Mesothelial cell of epicardium (in vitro differentiated cells): ENCODE measurements at regions not wholly inside any gene's neighbourhood (a gene's known extent, or its start where the extent isn't known, plus 50 kb on each side); places are given as distances from the start of the nearest gene placed in this dataset.

Source experiments
- DNase-seq, 2 experiments: peaks; one replicate each; pipeline ENCODE4 v3.0.0; 2021; ENCODE audit warnings: low spot score in 2 of 2; ENCODE audit not compliant: unreplicated experiment in 2 of 2
- H3K27ac Mint-ChIP-seq: 2 replicates; pipeline ENCODE4 v1.8.0; 2021; ENCODE audit warnings: mixed read lengths
- H3K27me3 Mint-ChIP-seq: 2 replicates; pipeline ENCODE4 v1.8.0; 2021; ENCODE audit warnings: low read depth, mixed read lengths
- H3K36me3 Mint-ChIP-seq: 2 replicates; pipeline ENCODE4 v1.8.0; 2021; ENCODE audit warnings: mixed read lengths
- H3K4me1 Mint-ChIP-seq: 2 replicates; pipeline ENCODE4 v1.8.0; 2021; ENCODE audit warnings: mixed read lengths
- H3K4me3 Mint-ChIP-seq: 2 replicates; pipeline ENCODE4 v1.8.0; 2021; ENCODE audit warnings: mild to moderate bottlenecking, moderate library complexity, mixed read lengths
- H3K9me3 Mint-ChIP-seq: 2 replicates; pipeline ENCODE4 v1.8.0; 2021; ENCODE audit warnings: mixed read lengths
- TF ChIP-seq, protein P1 (sequence below): fragments of 200-600 bp; sonication (generic); IDR thresholded peaks from one replicate; pipeline ENCODE4 v1.5.0; 2021; ENCODE audit warnings: antibody characterized with exemption; ENCODE audit not compliant: unreplicated experiment

DNA sequence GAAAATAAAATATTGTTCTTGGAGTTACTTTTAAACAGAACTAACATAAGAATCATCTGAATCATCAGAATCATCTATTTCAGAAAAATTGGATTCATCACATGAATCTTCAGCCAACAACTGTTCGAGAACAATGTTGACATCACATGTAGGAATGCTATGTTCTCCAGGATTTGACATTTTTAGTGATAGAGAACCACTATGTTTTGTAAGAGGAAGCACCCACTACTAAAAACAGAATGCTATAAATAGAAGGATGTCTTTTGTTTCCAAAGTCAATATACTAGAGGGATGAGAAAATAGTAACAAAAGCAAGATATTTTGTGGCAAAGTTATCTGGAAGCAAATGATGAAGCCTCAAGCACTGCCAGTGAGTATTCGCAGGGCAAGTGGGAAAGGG, 263.4 kb upstream of the DDI1 start:
- H3K4me3 Mint-ChIP-seq, result no peak overlapping the region
- TF ChIP-seq, protein P1, sequence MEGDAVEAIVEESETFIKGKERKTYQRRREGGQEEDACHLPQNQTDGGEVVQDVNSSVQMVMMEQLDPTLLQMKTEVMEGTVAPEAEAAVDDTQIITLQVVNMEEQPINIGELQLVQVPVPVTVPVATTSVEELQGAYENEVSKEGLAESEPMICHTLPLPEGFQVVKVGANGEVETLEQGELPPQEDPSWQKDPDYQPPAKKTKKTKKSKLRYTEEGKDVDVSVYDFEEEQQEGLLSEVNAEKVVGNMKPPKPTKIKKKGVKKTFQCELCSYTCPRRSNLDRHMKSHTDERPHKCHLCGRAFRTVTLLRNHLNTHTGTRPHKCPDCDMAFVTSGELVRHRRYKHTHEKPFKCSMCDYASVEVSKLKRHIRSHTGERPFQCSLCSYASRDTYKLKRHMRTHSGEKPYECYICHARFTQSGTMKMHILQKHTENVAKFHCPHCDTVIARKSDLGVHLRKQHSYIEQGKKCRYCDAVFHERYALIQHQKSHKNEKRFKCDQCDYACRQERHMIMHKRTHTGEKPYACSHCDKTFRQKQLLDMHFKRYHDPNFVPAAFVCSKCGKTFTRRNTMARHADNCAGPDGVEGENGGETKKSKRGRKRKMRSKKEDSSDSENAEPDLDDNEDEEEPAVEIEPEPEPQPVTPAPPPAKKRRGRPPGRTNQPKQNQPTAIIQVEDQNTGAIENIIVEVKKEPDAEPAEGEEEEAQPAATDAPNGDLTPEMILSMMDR, result no peak
- no peak overlapping the region for H3K27ac Mint-ChIP-seq
- DNase-seq, result no peak
- no peaks in the 10 kb centered on the region for H3K36me3 Mint-ChIP-seq
- peaks cover 3% of the 10 kb centered on the region for H3K9me3 Mint-ChIP-seq
- H3K4me1 Mint-ChIP-seq, result peaks cover 10% of the 10 kb centered on the region
- no peaks in the 10 kb centered on the region for H3K27me3 Mint-ChIP-seq

DNA sequence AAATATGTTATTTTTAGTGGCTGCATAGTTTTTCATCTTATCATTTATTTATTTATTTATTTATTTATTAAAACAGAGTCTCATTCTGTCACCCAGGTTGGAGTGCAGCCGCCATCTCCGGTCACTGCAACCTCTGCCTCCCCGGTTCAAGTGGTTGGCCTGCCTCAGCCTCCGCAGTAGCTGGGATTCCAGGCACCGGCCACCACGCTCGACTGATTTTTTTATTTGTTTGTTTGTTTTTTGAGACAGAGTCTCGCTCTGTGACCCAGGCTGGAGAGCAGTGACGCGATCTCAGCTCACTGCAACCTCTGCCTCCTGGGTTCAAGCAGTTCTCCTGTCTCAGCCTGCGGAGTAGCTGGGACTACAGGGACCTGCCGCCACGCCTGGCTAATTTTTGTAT, 262.9 kb upstream of the DDI1 start:
- DNase-seq, result no peak
- peaks cover 3% of the 10 kb centered on the region for H3K9me3 Mint-ChIP-seq
- TF ChIP-seq, protein P1, result no peak
- peaks cover 10% of the 10 kb centered on the region for H3K4me1 Mint-ChIP-seq
- no peaks in the 10 kb centered on the region for H3K27me3 Mint-ChIP-seq
- no peak overlapping the region for H3K4me3 Mint-ChIP-seq
- H3K27ac Mint-ChIP-seq, result no peak overlapping the region
- no peaks in the 10 kb centered on the region for H3K36me3 Mint-ChIP-seq

GRCh38 chr11:103779054-103779453, 257.4 kb upstream of the DDI1 start:
- Mint-ChIP-seq H3K27me3 (no peaks in the 10 kb centered on the region), H3K9me3 (peaks cover 13% of the 10 kb centered on the region), H3K36me3 (no peaks in the 10 kb centered on the region), H3K4me1 (peaks cover 20% of the 10 kb centered on the region), H3K27ac (no peak overlapping the region), H3K4me3 (no peak overlapping the region)
- DNase-seq, result no peak
- TF ChIP-seq, protein P1, result no peak

DNA sequence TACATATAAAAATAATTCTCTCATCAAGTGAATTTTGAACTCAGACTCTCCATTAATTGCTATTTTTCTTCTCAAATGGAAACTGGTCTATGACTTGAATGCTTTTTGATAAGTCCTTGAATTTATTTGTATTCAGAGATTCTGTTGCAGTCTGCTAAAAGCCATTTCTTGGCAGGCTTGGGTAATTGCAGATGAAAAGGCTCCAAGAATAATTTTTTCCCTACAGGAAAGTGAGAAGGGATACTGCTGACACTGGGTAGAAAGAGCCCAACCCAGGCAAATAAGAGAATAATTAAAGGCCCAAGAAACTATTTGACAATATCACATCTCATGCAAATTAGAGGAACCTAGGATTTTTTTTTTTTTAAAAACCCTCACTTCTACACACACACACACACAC, 246.5 kb upstream of the DDI1 start:
- peaks cover 9% of the 10 kb centered on the region for H3K36me3 Mint-ChIP-seq
- H3K4me1 Mint-ChIP-seq, result peaks cover 4% of the 10 kb centered on the region
- H3K27me3 Mint-ChIP-seq, result no peaks in the 10 kb centered on the region
- TF ChIP-seq, protein P1, result no peak
- peaks cover 38% of the 10 kb centered on the region for H3K9me3 Mint-ChIP-seq
- H3K27ac Mint-ChIP-seq, result no peak overlapping the region
- H3K4me3 Mint-ChIP-seq, result no peak overlapping the region
- DNase-seq, result no peak

DNA sequence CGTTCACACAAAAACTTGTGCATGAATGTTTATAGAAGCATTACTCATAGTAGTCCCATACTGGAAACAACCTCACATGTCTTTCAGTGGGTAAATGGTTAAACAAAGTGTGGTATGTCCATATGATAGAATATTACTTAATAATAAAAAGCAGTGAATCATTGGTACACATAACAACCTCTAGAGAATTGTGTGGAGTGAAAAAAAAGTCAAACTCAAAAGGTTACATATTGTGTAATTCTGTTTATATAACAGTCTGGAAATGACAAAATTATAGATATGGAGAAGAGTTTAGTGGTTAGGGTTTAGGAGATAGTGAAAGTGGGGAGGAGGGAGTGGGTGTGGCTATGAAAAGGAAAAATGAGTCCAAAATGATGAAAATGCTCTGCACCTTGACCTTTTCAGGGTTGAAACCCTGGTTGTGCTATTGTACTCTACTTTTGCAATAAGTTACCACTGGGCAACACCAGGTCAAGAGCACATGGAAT, 243.4 kb upstream of the DDI1 start:
- H3K36me3 Mint-ChIP-seq, result peaks cover 3% of the 10 kb centered on the region
- TF ChIP-seq, protein P1, result no peak
- no peaks in the 10 kb centered on the region for H3K4me1 Mint-ChIP-seq
- H3K4me3 Mint-ChIP-seq, result no peak overlapping the region
- no peak overlapping the region for H3K27ac Mint-ChIP-seq
- DNase-seq, result no peak
- no peaks in the 10 kb centered on the region for H3K27me3 Mint-ChIP-seq
- peaks cover 27% of the 10 kb centered on the region for H3K9me3 Mint-ChIP-seq

- TF ChIP-seq, protein P1, result no peak
- no peaks in the 10 kb centered on the region for H3K4me1 Mint-ChIP-seq
- H3K9me3 Mint-ChIP-seq, result peaks cover 27% of the 10 kb centered on the region
- no peak overlapping the region for H3K4me3 Mint-ChIP-seq
- H3K27ac Mint-ChIP-seq, result no peak overlapping the region
- DNase-seq, result no peak
- H3K36me3 Mint-ChIP-seq, result peaks cover 3% of the 10 kb centered on the region
- no peaks in the 10 kb centered on the region for H3K27me3 Mint-ChIP-seq
These were observed 242.2 kb upstream of the DDI1 start for GRCh38 chr11:103794262-103794661.
